ENCODE measurements at regions not wholly inside any gene's neighbourhood (a gene's known extent, or its start where the extent isn't known, plus 50 kb on each side); places are given as distances from the start of the nearest gene placed in this dataset.

- ChIA-PET POLR2A (no interaction called here), CTCF (interaction anchor here (0.6 kb wide), 1 partner anchor 16 kb away, joined by 3 read pairs; no protein-coding TSS in a partner anchor)
- no peak for TF ChIP-seq SUZ12 (IDR thresholded peaks at IDR 0.05)
- TF ChIP-seq TARDBP (IDR thresholded peaks at IDR 0.05): no peak
- no peak for TF ChIP-seq ARNT (IDR thresholded peaks at IDR 0.05)
- no peak for TF ChIP-seq HDGF (IDR thresholded peaks at IDR 0.05; ENCODE audit: borderline replicate concordance)
- no peak for TF ChIP-seq SP1 (IDR thresholded peaks at IDR 0.05)
- TF ChIP-seq BHLHE40 (IDR thresholded peaks at IDR 0.05; ENCODE audit: borderline replicate concordance): no peak
- TF ChIP-seq CTBP1 (IDR thresholded peaks at IDR 0.05; ENCODE audit: borderline replicate concordance): no peak
- no peak for TF ChIP-seq ELF4 (IDR thresholded peaks at IDR 0.05)
- no peak for DNase-seq (ENCODE audit: extremely low spot score)
These were observed 257.3 kb downstream of the PTBP2 start for GRCh38 chr1:96978901-96979300.

- ChIA-PET POLR2A (no interaction called here), CTCF (interaction anchor here (0.6 kb wide), 1 partner anchor 16 kb away, joined by 3 read pairs; no protein-coding TSS in a partner anchor)
- no peak for DNase-seq (ENCODE audit: extremely low spot score)
- no peak for TF ChIP-seq ARNT (IDR thresholded peaks at IDR 0.05)
- no peak for TF ChIP-seq ELF4 (IDR thresholded peaks at IDR 0.05)
- no peak for TF ChIP-seq BHLHE40 (IDR thresholded peaks at IDR 0.05; ENCODE audit: borderline replicate concordance)
- no peak for TF ChIP-seq ZNF384 (IDR thresholded peaks at IDR 0.05)
- no peak for TF ChIP-seq TARDBP (IDR thresholded peaks at IDR 0.05)
- no peak for TF ChIP-seq L3MBTL2 (conservative IDR thresholded peaks at IDR 0.05)
- no peak for TF ChIP-seq SP1 (IDR thresholded peaks at IDR 0.05)
These were observed 258.0 kb downstream of the PTBP2 start for GRCh38 chr1:96979304-96980268.

DNA sequence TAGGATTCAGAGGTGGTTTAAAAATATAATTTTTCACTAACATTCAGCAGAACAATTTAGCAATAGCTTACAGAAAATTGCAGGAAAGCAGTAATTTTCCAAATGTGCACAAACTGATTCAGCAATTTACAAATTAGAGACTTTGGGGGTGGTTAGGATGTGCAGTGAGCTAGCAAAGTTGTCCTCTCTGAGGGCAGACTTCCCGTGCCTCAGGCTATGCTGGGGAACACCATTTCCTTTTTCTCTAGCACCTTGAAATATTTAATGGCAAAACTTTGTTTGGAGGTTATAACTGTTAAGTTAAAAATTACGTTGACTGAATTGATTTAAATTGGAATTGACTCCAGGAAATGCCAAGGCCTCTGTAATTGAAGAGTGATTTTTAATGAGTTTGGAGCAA, 258.9 kb downstream of the PTBP2 start:
- CTCF ChIA-PET: no interaction called here
- no peak for DNase-seq (ENCODE audit: extremely low spot score)
- TF ChIP-seq TARDBP (IDR thresholded peaks at IDR 0.05) (no peak), HDGF (IDR thresholded peaks at IDR 0.05; ENCODE audit: borderline replicate concordance) (no peak), ARNT (IDR thresholded peaks at IDR 0.05) (no peak), FOXM1 (IDR thresholded peaks at IDR 0.05; ENCODE audit: borderline replicate concordance) (no peak), BHLHE40 (IDR thresholded peaks at IDR 0.05; ENCODE audit: borderline replicate concordance) (no peak), L3MBTL2 (conservative IDR thresholded peaks at IDR 0.05) (no peak), ZNF384 (IDR thresholded peaks at IDR 0.05) (no peak), SP1 (IDR thresholded peaks at IDR 0.05) (no peak), SUZ12 (IDR thresholded peaks at IDR 0.05) (no peak), FOXA1 (IDR thresholded peaks at IDR 0.05) (no peak), CTBP1 (IDR thresholded peaks at IDR 0.05; ENCODE audit: borderline replicate concordance) (no peak)
- POLR2A ChIA-PET: no interaction called here

DNA sequence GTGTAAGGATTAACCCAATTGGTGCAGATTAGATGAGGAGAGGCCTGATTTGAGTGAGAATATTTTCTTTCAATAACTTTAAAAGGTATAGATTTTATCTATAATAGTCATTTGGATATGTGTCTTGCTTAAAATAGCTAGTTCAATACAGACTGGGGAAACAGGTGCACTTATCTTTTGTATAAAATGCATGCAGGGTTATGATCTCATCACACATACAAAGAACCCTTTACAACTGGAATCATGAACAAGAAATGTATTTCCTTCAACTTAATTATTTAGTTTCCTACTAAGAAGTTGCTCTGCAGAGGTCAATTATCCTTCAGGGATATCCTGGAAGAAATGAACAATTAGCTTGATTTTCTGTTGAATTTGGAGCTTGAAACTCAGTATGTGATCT, 259.6 kb downstream of the PTBP2 start:
- DNase-seq (ENCODE audit: extremely low spot score): no peak
- ChIA-PET POLR2A (no interaction called here), CTCF (no interaction called here)
- TF ChIP-seq ELF4 (IDR thresholded peaks at IDR 0.05): no peak
- no peak for TF ChIP-seq L3MBTL2 (conservative IDR thresholded peaks at IDR 0.05)
- no peak for TF ChIP-seq ARNT (IDR thresholded peaks at IDR 0.05)
- TF ChIP-seq BHLHE40 (IDR thresholded peaks at IDR 0.05; ENCODE audit: borderline replicate concordance): no peak
- no peak for TF ChIP-seq SUZ12 (IDR thresholded peaks at IDR 0.05)
- TF ChIP-seq TARDBP (IDR thresholded peaks at IDR 0.05): no peak
- TF ChIP-seq HDGF (IDR thresholded peaks at IDR 0.05; ENCODE audit: borderline replicate concordance): no peak
- no peak for TF ChIP-seq FOXA1 (IDR thresholded peaks at IDR 0.05)
- no peak for TF ChIP-seq PKNOX1 (IDR thresholded peaks at IDR 0.05)
- TF ChIP-seq ZNF384 (IDR thresholded peaks at IDR 0.05): no peak

GRCh38 chr1:96982118-96982517, 260.5 kb downstream of the PTBP2 start:
- DNase-seq (ENCODE audit: extremely low spot score): no peak
- POLR2A ChIA-PET: no interaction called here
- TF ChIP-seq BHLHE40 (IDR thresholded peaks at IDR 0.05; ENCODE audit: borderline replicate concordance): no peak
- TF ChIP-seq TARDBP (IDR thresholded peaks at IDR 0.05): no peak
- no peak for TF ChIP-seq FOXK2 (IDR thresholded peaks at IDR 0.05)
- TF ChIP-seq SUZ12 (IDR thresholded peaks at IDR 0.05): no peak
- TF ChIP-seq FOXM1 (IDR thresholded peaks at IDR 0.05; ENCODE audit: borderline replicate concordance): no peak
- no peak for TF ChIP-seq HDGF (IDR thresholded peaks at IDR 0.05; ENCODE audit: borderline replicate concordance)
- TF ChIP-seq ELF4 (IDR thresholded peaks at IDR 0.05): no peak
- TF ChIP-seq NFRKB (IDR thresholded peaks at IDR 0.05): no peak
- no peak for TF ChIP-seq LEF1 (IDR thresholded peaks at IDR 0.05; ENCODE audit: borderline replicate concordance)
- no peak for TF ChIP-seq L3MBTL2 (conservative IDR thresholded peaks at IDR 0.05)
- no peak for TF ChIP-seq SP1 (IDR thresholded peaks at IDR 0.05)
- no peak for TF ChIP-seq PKNOX1 (IDR thresholded peaks at IDR 0.05)
- CTCF ChIA-PET: interaction anchor here (0.8 kb wide), 1 partner anchor 13 kb away, joined by 3 read pairs; no protein-coding TSS in a partner anchor

DNA sequence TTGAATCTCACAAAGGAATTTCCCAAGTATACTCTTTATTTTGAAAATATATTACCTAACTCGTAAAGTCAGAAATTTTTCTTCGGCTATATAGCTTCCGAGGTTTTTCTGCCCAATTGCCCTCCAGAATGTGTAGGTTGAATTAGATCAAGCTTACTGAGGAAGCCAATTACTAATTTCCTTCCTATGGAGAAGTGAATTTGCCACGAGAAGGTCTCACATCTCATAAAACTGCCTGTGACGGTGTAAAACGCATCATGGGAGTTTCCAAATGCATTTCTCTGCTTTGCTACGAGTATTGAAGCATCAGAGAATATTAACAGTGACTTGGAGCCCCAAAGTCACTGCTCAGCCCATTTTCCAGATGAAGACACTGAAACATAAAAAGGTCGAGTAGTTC, 262.3 kb downstream of the PTBP2 start:
- CTCF ChIA-PET: no interaction called here
- POLR2A ChIA-PET: no interaction called here
- no peak for DNase-seq (ENCODE audit: extremely low spot score)
- TF ChIP-seq ARNT (IDR thresholded peaks at IDR 0.05): no peak
- TF ChIP-seq FOXK2 (IDR thresholded peaks at IDR 0.05): no peak
- TF ChIP-seq ZNF384 (IDR thresholded peaks at IDR 0.05): no peak
- no peak for TF ChIP-seq SUZ12 (IDR thresholded peaks at IDR 0.05)
- TF ChIP-seq ELF4 (IDR thresholded peaks at IDR 0.05): no peak
- no peak for TF ChIP-seq NFRKB (IDR thresholded peaks at IDR 0.05)
- TF ChIP-seq LEF1 (IDR thresholded peaks at IDR 0.05; ENCODE audit: borderline replicate concordance): no peak
- no peak for TF ChIP-seq L3MBTL2 (conservative IDR thresholded peaks at IDR 0.05)
- TF ChIP-seq HDGF (IDR thresholded peaks at IDR 0.05; ENCODE audit: borderline replicate concordance): no peak
- TF ChIP-seq PKNOX1 (IDR thresholded peaks at IDR 0.05): no peak
- TF ChIP-seq TARDBP (IDR thresholded peaks at IDR 0.05): no peak
- TF ChIP-seq BHLHE40 (IDR thresholded peaks at IDR 0.05; ENCODE audit: borderline replicate concordance): no peak
- no peak for TF ChIP-seq FOXA1 (IDR thresholded peaks at IDR 0.05)
- TF ChIP-seq CTBP1 (IDR thresholded peaks at IDR 0.05; ENCODE audit: borderline replicate concordance): no peak
